ENCODE measurements at regions not wholly inside any gene's neighbourhood (a gene's known extent, or its start where the extent isn't known, plus 50 kb on each side); places are given as distances from the start of the nearest gene placed in this dataset.

DNA sequence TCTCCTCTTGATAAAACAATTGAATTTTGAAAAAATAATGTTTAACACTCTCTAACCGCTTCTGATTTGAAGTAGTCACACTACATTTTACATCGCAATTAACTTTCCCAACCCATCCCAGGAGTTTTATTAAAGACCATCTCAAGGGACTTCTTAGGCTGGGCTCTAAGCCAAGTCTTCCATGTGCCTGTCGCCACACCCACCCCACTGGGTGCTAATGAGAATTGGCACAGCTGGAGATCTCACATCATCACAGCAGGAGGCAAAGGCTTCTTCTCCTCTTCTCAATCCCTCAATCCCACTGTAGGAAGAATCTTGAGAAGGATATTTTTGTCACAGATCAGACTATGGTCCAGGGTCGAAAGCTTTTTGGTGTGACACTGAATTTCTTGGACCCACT is 328.9 kb downstream of the NUF2 start:
- TF ChIP-seq, protein P1, sequence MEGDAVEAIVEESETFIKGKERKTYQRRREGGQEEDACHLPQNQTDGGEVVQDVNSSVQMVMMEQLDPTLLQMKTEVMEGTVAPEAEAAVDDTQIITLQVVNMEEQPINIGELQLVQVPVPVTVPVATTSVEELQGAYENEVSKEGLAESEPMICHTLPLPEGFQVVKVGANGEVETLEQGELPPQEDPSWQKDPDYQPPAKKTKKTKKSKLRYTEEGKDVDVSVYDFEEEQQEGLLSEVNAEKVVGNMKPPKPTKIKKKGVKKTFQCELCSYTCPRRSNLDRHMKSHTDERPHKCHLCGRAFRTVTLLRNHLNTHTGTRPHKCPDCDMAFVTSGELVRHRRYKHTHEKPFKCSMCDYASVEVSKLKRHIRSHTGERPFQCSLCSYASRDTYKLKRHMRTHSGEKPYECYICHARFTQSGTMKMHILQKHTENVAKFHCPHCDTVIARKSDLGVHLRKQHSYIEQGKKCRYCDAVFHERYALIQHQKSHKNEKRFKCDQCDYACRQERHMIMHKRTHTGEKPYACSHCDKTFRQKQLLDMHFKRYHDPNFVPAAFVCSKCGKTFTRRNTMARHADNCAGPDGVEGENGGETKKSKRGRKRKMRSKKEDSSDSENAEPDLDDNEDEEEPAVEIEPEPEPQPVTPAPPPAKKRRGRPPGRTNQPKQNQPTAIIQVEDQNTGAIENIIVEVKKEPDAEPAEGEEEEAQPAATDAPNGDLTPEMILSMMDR (IDR thresholded peaks at IDR 0.05; ENCODE audit: poor library complexity, severe bottlenecking), result no peak
- TF ChIP-seq EP300 (conservative IDR thresholded peaks at IDR 0.05; ENCODE audit: poor library complexity, severe bottlenecking) (no peak), EZH2 (IDR thresholded peaks at IDR 0.05; ENCODE audit: borderline replicate concordance, insufficient read depth, low read length, poor library complexity, severe bottlenecking) (no peak), POLR2AphosphoS5 (IDR thresholded peaks at IDR 0.05) (no peak), TAF1 (IDR thresholded peaks at IDR 0.05; ENCODE audit: low read depth) (no peak), SMC3 (conservative IDR thresholded peaks at IDR 0.05; ENCODE audit: poor library complexity) (no peak), RAD21 (conservative IDR thresholded peaks at IDR 0.05) (no peak)
- TF ChIP-seq, protein P2, sequence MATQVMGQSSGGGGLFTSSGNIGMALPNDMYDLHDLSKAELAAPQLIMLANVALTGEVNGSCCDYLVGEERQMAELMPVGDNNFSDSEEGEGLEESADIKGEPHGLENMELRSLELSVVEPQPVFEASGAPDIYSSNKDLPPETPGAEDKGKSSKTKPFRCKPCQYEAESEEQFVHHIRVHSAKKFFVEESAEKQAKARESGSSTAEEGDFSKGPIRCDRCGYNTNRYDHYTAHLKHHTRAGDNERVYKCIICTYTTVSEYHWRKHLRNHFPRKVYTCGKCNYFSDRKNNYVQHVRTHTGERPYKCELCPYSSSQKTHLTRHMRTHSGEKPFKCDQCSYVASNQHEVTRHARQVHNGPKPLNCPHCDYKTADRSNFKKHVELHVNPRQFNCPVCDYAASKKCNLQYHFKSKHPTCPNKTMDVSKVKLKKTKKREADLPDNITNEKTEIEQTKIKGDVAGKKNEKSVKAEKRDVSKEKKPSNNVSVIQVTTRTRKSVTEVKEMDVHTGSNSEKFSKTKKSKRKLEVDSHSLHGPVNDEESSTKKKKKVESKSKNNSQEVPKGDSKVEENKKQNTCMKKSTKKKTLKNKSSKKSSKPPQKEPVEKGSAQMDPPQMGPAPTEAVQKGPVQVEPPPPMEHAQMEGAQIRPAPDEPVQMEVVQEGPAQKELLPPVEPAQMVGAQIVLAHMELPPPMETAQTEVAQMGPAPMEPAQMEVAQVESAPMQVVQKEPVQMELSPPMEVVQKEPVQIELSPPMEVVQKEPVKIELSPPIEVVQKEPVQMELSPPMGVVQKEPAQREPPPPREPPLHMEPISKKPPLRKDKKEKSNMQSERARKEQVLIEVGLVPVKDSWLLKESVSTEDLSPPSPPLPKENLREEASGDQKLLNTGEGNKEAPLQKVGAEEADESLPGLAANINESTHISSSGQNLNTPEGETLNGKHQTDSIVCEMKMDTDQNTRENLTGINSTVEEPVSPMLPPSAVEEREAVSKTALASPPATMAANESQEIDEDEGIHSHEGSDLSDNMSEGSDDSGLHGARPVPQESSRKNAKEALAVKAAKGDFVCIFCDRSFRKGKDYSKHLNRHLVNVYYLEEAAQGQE (IDR thresholded peaks at IDR 0.05; ENCODE audit: borderline replicate concordance), result no peak

All from neural cell (in vitro differentiated cells).